ENCODE measurements at regions not wholly inside any gene's neighbourhood (a gene's known extent, or its start where the extent isn't known, plus 50 kb on each side); places are given as distances from the start of the nearest gene placed in this dataset.
A peak's percentile ranks its signal among the peaks of the same experiment; 100 is the strongest.

DNA sequence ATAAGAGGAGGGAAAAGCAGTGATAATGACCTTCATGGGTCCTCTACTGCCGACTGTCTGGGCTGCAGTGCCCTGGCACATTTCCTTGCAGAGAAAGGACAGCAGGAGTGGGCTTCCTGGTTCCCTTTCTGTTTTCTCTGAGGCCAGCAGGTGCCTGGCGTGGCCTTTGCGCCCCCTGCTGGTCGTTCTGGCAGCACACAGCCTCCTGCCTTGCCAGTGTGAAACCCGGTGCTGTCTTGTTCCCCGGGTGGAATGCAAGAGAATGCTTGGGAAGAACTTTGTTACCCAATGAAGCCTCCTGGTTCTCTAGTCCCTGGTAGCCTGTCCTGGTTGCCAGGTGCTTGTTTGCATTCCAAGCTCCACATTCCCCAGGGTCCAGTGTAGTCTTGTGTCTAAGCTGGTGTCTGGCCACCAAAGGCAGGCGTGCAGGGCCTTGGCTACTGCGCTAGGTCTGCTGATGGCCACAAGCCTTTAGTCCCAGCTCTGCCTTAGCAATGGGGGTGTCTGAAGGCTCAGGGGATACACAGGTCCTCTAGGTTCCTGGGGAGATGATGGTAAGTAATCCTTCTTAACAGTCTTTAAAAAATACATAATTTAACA lies 1392.4 kb upstream of the TMEM132C start:
- H3K4me3 ChIP-seq (ENCODE audit: low read depth, low read length) = no peak overlapping the region
- TF ChIP-seq MYC (IDR thresholded peaks at IDR 0.05; ENCODE audit: low read depth, low read length) (no peak; the same call in 1 of the 2 replicates), POLR2A (IDR thresholded peaks at IDR 0.05; ENCODE audit: extremely low read depth, insufficient read length) (no peak)
- TF ChIP-seq, protein P1, sequence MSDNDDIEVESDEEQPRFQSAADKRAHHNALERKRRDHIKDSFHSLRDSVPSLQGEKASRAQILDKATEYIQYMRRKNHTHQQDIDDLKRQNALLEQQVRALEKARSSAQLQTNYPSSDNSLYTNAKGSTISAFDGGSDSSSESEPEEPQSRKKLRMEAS (IDR thresholded peaks at IDR 0.05; ENCODE audit: low read depth, low read length) = 0 out of 2 replicates have a peak, but pooled peaks have one; percentile 9
- TF ChIP-seq, protein P2, sequence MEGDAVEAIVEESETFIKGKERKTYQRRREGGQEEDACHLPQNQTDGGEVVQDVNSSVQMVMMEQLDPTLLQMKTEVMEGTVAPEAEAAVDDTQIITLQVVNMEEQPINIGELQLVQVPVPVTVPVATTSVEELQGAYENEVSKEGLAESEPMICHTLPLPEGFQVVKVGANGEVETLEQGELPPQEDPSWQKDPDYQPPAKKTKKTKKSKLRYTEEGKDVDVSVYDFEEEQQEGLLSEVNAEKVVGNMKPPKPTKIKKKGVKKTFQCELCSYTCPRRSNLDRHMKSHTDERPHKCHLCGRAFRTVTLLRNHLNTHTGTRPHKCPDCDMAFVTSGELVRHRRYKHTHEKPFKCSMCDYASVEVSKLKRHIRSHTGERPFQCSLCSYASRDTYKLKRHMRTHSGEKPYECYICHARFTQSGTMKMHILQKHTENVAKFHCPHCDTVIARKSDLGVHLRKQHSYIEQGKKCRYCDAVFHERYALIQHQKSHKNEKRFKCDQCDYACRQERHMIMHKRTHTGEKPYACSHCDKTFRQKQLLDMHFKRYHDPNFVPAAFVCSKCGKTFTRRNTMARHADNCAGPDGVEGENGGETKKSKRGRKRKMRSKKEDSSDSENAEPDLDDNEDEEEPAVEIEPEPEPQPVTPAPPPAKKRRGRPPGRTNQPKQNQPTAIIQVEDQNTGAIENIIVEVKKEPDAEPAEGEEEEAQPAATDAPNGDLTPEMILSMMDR (IDR thresholded peaks at IDR 0.05; ENCODE audit: low read depth, low read length) = peak; percentile 99
- peak; percentile 75 for DNase-seq (ENCODE audit: low read depth)

DNA sequence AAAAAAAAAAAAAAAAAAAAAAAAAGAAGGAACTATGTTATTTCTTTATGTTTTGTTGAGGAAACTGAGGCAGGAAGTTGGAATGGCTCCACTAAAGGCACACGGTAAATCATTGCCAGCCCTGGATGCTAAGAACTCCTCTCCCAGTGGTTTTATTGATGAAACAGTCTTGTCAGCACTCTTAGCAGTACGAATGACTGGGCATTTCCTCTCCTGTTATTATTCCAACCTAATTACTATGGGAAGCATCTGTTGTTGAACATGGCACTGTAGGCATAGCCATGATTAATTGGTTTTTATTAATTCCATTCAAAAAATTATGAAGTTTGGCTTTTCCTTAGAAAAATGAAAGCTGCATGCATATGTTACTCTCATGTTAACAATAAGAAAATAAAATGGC lies 1387.1 kb upstream of the TMEM132C start:
- TF ChIP-seq, protein P2 (IDR thresholded peaks at IDR 0.05; ENCODE audit: low read depth, low read length) = no peak
- TF ChIP-seq MYC (IDR thresholded peaks at IDR 0.05; ENCODE audit: low read depth, low read length) (no peak), POLR2A (IDR thresholded peaks at IDR 0.05; ENCODE audit: extremely low read depth, insufficient read length) (no peak)
- TF ChIP-seq, protein P1 (IDR thresholded peaks at IDR 0.05; ENCODE audit: low read depth, low read length) = no peak
- no peak for DNase-seq (ENCODE audit: low read depth)
- H3K4me3 ChIP-seq (ENCODE audit: low read depth, low read length) = no peak overlapping the region

DNA sequence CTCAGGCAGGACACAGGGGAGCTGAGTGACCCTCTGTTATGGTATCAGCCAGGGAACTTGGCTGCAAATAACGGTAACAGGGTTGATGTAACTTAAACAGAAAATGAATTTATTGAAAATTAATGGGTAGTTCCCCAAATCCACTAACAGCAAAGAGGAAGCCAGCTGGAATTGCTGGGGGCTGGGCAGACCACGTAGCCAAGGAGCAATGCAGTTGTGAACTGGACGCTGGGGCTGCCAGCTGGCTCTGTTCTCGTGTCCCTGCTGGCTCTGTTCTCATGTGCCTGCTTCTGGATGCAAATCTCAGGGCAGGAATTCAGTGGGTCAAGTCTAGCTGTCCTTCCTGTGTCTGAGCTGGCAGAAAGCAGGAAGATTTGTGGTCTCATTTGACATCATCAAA lies 1383.3 kb upstream of the TMEM132C start:
- H3K4me3 ChIP-seq (ENCODE audit: low read depth, low read length) = no peak overlapping the region
- no peak for DNase-seq (ENCODE audit: low read depth)
- TF ChIP-seq POLR2A (IDR thresholded peaks at IDR 0.05; ENCODE audit: extremely low read depth, insufficient read length) (no peak), MYC (IDR thresholded peaks at IDR 0.05; ENCODE audit: low read depth, low read length) (no peak)
- TF ChIP-seq, protein P1 (IDR thresholded peaks at IDR 0.05; ENCODE audit: low read depth, low read length) = no peak
- TF ChIP-seq, protein P2 (IDR thresholded peaks at IDR 0.05; ENCODE audit: low read depth, low read length) = no peak

GRCh38 chr12:126889501-126889900 lies 1377.5 kb upstream of the TMEM132C start:
- TF ChIP-seq, protein P1 (IDR thresholded peaks at IDR 0.05; ENCODE audit: low read depth, low read length) = no peak
- TF ChIP-seq, protein P2 (IDR thresholded peaks at IDR 0.05; ENCODE audit: low read depth, low read length) = no peak
- TF ChIP-seq POLR2A (IDR thresholded peaks at IDR 0.05; ENCODE audit: extremely low read depth, insufficient read length) (no peak), MYC (IDR thresholded peaks at IDR 0.05; ENCODE audit: low read depth, low read length) (no peak)
- no peak for DNase-seq (ENCODE audit: low read depth)
- H3K4me3 ChIP-seq (ENCODE audit: low read depth, low read length) = no peak overlapping the region

GRCh38 chr12:126890097-126890496 lies 1376.9 kb upstream of the TMEM132C start:
- TF ChIP-seq, protein P1 (IDR thresholded peaks at IDR 0.05; ENCODE audit: low read depth, low read length) = no peak
- no peak for TF ChIP-seq POLR2A (IDR thresholded peaks at IDR 0.05; ENCODE audit: extremely low read depth, insufficient read length)
- no peak for TF ChIP-seq MYC (IDR thresholded peaks at IDR 0.05; ENCODE audit: low read depth, low read length)
- TF ChIP-seq, protein P2 (IDR thresholded peaks at IDR 0.05; ENCODE audit: low read depth, low read length) = no peak
- DNase-seq (ENCODE audit: low read depth) = no peak

More at GRCh38 chr12:126890097-126890496, 1376.9 kb upstream of the TMEM132C start:
- H3K4me3 ChIP-seq (ENCODE audit: low read depth, low read length) = no peak overlapping the region
